Islet precursor cell (in vitro differentiated cells): ENCODE measurements at regions not wholly inside any gene's neighbourhood (a gene's known extent, or its start where the extent isn't known, plus 50 kb on each side); places are given as distances from the start of the nearest gene placed in this dataset.

Source experiments
- DNase-seq: peaks from one replicate; pipeline ENCODE4 v3.0.0-alpha.2; 2018

GRCh38 chr3:25306705-25307104 is 121.4 kb upstream of the RARB start:
- no peak for DNase-seq

DNA sequence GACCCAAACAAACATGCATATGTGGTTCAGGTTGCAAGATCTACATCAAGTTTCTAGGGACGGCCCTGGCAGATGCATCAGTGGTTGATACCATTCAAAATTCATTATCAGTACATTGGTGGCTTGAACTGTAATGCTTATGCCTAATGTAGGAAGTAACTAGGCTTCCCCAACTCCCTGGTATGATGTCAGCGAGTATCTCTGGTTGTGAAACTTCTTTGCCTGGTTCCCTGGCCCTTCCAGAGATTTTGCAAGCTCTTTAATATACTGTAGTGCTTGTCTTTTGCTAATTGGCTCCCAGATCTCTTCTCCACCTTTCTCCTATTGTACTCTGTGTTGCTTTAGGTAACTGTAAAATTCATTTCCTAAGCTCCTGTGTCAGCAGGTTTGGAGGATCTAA is 114.8 kb upstream of the RARB start:
- DNase-seq: no peak

- no peak for DNase-seq
Observed at GRCh38 chr3:25324954-25325655, 103.0 kb upstream of the RARB start.

DNA sequence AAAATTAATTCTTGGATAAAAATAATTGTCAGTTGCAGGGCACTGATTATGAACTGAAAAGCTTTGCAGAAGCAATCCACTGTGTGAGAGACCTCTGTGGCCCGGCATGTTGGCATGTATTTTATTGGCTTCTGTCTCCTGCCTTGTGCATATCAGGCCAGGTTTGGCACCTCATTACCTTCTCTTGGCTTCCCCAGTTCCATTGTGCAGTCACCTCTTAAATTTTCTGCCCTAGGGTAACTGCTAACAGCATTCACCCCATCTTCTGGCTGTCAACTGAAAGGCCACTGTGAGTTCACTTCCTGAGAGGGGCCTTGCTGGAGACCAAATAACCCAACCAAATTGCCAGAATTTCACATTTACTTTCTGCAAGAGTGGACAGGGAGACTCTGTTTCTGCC is 92.7 kb upstream of the RARB start:
- DNase-seq: no peak

DNA sequence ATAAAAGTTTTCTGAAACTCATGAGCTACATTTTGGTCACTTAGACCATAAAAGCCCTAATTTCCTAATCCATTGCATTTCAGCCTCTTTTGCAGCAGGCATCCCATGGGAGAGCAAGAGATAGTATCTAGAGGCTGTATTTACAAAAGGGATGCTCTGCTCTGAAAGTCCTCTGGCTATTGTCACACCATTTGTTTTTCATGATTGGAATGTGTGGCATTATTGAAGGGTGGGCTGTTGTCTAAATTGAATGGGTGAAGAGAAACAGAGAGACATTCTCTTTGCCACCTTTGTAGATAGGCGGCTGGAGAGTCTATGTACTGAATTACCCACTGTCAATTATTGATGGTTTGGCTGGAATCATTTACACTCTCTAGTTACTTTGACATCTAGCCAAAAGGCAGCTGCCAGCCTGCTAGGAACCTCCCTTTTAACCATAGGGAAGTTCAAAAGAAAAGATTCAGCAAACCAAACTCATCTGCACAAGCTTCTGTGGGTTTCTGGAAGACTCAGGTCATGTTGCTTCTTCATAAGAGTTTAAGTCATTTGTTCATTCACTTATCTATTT is 89.8 kb upstream of the RARB start:
- peak; percentile 78 for DNase-seq

GRCh38 chr3:25339225-25339624 is 88.8 kb upstream of the RARB start:
- no peak for DNase-seq

GRCh38 chr3:25344670-25345069 is 83.4 kb upstream of the RARB start:
- no peak for DNase-seq

GRCh38 chr3:25349095-25349494 is 79.0 kb upstream of the RARB start:
- no peak for DNase-seq

GRCh38 chr3:25349828-25350724 is 78.0 kb upstream of the RARB start:
- DNase-seq: no peak

GRCh38 chr3:25350725-25351114 is 77.3 kb upstream of the RARB start:
- DNase-seq: no peak

DNA sequence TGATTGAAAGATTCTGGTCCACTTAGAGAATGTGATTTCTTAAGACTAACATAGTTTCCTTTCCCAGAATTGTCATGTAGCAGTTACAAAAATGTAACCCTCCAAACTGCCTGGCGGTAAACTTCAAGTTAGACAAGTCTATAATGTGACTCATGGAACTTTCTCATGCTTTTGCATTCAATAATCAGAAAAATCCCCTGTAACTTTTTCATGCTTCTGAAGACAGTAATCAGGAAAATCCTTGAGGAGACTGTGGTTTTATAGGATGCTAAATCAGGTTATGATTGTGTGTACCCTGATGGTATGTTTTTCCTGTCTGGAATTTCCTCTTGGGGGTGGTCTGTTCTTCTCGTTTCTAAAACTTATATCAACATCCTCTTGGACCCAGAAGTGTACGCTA is 74.0 kb upstream of the RARB start:
- DNase-seq: no peak

- no peak for DNase-seq
Observed at GRCh38 chr3:25355034-25355885, 72.8 kb upstream of the RARB start.

DNA sequence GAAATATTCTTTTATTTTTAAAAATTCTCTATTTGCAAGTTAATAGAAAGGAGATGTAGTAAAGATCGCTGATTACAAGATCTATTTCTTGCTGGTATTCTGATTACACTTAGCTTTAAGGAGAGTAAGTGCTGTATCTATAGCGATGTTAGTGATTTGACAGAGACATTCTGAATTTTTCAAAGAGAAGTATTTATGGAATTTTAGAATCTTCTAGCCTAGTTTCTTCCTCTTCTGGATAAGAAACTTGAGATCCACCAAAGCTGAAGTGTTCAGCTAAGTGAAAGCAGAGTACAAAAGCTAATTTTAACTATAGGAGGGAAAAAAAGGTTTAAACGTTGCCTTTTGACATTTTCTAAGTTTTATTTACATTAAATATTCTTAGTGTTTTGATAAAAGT is 72.1 kb upstream of the RARB start:
- DNase-seq: no peak

- peak; percentile 54 for DNase-seq
Observed at GRCh38 chr3:25362118-25362517, 65.9 kb upstream of the RARB start.

- DNase-seq: peak; percentile 71
Observed at GRCh38 chr3:25365636-25366035, 62.4 kb upstream of the RARB start.

GRCh38 chr3:25367025-25367424 is 61.0 kb upstream of the RARB start:
- DNase-seq: no peak

DNA sequence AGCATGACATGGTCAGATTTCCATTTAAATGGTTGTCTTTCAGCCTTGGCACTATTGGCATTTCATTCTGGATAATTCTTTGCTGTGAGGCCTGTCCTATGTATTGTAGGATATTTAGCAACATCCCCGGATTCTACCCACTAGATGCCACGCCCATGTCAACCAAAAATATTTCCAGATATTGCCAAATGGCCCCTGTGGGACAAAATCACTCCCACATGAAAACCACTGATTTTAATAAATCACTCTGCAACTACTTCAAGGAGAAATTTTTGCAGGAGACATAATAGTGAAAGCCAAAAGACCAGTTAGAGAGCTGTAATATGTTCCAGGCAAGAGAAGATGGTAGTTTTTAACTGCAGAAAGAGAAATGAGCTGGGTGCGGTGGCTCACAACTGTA is 55.9 kb upstream of the RARB start:
- no peak for DNase-seq

DNA sequence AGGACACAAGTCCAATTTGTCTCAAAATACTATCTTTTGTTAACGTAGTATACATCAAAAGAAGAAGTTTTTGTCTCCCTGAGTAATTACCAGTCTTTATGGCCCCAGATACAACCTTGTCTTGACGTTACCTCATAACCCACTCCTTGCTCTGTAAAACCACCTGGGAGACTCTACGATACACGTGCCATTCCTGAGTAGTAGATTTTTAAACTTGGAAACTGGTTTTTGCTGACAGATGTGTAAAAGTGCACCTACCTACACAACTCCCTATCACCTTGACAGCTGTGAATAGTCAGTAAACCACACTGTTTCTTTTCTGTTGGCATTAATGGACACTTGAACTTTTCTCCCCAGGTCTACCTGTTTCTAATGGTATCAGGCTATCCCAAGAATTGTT is 51.7 kb upstream of the RARB start:
- no peak for DNase-seq

GRCh38 chr3:25377042-25377441 is 51.0 kb upstream of the RARB start:
- no peak for DNase-seq
